ENCODE measurements at regions not wholly inside any gene's neighbourhood (a gene's known extent, or its start where the extent isn't known, plus 50 kb on each side); places are given as distances from the start of the nearest gene placed in this dataset.
"Not testable (repeated sequence)": the region's sequence is repeated elsewhere in the genome, so short reads cannot be mapped to it uniquely, and the experiment has no call there.

DNA sequence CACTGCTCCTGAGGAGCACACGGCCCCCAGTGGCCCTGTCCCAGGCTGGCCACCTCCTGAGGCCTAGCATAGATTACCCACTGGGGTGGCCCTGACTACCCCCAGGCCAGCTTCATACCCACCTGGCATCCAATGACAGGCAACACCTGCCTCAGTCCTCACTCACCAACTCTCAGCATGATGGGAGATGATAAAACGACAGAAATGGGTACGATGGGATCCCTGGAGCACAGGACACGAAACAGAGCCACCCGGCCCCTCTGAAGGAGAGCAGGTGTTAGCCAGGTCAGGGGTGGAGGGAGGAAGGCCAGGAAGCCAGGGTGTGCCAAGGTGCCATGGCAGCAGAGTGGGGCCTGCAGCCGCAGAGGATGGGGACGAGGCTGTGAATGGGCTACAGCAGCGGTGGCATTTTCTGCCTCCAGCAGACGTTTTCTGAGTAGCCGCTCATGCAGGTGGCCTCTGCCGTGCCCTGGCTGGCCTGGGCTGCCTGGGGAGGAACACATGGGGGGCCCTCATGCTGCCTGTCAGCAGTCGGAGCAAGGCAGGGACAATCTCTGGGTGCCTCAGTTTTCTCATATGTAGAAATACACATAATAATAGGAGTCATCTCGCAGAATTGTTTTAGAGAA is 50.2 kb upstream of the FGF3 start:
- DNase-seq, result no peak

DNA sequence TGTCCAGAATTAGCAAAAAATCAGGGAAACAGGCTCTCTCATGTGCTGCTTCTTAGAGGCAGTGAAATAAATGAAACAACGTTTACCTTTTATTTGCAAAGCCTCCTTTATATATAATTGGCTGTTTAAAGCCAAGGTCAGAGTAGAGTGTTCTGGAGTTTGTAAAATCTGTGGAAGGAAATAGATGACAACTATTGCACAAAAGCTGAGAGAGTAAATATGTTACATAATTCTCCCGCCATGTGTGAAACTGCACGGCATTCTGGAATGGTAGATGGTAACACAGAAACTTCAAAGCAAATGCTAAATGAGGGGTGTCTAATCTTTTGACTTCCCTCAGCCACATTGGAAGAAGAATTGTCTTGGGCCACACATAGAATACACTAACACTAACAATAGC is 51.5 kb upstream of the FGF3 start:
- DNase-seq, result no peak

DNA sequence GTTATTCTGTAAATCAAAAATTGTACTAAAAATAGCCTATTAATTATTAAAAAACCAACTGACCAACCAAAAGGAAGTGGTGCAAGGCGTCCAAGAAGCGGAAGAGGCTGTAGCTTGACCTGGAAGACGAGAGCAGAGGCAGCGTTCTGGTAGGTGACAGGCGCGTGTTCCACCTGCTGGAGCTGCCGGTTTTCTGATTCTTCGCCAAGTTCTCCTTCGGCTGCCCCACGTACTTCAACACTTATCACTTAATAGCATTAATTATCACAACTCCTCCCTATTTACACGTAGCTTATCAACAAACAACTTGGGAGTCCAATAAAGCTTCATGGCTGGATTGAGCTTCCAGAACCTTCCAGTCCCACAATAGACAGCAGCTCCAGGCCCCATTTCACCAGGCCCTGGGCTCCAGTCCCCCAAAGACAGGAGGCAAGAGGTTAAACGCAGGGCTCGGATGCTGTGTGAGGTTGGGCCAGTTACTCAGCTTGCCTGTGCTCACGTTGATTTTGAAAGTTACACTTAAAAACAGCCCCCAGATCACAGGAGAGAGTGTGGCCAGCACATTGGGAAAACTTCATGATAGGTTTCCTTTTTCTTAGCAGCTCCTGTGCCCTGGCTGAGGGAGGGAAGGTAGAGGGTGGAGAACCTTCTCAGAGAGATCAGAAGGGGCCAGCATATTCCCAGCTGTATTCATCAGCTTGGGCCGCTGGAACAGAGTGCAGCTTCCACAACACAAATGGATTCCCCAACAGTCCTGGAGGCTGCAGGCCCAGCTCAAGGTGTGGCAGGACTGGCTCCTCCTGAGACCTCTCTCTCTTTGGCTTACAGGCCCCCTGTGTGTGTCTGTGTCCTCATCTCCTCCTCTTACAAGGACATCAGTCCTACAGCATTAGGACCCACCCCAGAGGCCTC is 54.2 kb upstream of the FGF3 start:
- no peak for DNase-seq

DNA sequence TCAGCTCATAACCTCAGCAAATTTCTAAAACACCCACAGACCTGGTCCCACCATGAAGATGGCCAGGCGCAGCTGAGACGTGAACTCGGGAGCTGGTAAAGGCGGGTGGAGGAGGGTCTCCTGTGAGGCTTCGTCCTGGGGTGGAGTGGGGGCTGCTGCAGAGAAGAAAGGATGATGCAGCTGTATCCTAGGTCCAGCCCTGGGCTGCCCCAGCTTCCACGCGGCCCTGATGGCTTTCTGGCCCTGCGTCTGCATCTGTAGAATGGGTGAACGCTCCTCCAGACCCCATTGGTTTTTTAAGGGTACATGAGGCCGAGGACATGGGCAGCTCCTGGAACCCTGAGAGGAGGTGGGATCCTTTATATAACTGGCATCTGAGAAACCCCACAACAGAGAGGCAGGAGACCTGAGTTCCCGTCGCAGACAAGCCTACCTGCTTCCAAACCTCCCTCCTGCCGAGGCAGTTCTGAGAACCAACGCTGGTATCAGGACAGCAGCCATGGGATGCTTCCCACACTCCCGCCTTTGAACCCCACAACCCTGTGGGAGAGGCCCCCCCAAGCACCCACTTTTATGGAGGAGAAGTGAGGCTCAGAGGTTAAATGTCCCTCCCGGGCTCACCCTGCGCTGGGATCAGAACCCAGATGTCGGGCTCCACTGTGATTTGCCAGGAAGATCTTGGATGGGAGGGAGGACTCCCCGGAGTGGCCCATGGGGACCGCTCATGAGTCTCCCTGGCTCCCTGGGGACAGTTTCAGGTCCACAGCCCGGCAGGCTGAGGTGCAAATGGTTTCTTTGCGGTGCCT is 55.2 kb upstream of the FGF3 start:
- DNase-seq, result no peak

DNA sequence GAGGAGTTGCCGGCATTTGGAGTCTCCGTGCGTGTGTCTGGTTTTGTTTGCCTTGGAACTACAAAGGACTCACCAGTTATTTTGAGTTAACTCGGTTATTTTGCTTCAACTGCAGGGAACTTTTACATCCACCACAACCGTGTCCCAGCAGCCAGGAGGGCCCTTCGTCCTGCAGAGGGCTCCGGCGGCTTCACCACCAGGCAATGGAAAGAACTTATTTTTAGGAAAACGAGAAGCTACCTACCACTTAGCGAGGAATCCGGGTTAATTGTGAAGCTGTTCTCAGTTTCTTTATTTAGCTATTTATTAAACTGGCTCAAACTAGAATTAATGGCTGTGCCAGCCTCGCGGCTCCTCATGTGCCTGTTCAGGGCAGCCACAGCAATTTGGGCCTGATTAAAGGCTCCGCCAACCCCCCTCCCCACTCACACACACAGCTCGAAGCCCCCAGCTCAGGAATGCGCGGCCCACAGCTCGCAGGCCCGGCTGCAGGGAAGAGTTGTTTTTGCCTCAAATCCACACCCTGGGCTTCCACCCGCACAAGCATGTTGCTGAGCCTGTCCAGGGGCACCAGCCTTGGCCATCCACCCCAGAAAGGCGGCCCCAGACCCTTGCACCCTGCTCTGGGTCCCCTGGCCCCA is 55.9 kb upstream of the FGF3 start:
- no peak for DNase-seq

DNA sequence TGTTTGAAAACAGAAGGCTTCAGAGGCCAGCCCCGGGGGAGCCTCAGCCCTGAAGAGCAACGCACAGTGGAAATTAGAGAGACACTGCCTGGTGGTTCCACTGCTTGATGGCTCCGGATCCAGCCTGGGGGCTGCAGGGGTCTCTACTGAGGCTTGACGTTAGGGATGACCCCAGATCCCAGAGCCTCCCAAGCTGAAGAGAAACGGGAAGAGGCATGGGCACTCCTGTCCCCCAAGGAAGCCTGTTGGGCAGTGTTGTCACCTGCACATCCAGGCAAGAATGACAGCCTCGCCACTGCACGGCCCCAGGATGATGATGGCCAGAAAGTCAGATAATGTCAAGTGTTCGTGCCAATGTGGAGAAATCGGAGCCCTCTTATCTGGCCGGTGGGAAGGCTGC is 56.8 kb upstream of the FGF3 start:
- no peak for DNase-seq

DNA sequence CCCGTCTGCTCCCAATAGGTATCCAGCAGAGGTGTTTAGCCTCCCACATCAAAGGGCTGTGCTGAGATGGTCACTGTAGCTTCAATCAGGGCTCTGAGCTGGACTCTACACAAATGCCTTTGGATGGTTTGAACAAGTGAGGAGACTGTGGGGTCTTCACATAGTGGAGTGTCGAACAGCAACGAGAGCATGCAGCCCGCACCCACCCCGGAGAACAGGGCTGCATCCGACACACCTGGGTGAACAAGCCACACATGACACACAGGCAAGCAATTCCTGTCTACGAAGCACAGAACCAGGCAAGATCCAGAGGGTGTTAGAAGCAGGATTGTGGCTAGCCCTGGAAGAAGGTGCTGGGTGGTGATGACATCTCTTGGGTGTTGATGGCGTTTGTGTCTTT is 58.0 kb upstream of the FGF3 start:
- DNase-seq, result no peak

DNA sequence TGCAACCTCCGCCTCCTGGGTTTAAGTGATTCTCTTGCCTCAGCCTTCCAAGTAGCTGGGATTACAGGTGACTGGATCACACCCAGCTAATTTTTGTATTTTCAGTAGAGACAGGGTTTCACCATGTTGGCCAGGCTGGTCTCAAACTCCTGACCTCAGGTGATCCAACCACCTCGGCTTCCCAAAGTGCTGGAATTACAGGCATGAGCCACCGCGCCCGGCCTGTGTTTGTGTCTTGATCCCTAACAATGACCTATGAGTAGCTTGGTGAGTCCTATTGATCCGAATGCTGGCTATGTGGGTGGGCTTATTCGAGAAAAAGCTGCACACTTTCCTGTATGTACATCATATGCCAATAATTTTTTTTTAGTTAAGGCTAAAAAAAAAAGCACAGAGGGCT is 58.5 kb upstream of the FGF3 start:
- not testable (repeated sequence) for DNase-seq

DNA sequence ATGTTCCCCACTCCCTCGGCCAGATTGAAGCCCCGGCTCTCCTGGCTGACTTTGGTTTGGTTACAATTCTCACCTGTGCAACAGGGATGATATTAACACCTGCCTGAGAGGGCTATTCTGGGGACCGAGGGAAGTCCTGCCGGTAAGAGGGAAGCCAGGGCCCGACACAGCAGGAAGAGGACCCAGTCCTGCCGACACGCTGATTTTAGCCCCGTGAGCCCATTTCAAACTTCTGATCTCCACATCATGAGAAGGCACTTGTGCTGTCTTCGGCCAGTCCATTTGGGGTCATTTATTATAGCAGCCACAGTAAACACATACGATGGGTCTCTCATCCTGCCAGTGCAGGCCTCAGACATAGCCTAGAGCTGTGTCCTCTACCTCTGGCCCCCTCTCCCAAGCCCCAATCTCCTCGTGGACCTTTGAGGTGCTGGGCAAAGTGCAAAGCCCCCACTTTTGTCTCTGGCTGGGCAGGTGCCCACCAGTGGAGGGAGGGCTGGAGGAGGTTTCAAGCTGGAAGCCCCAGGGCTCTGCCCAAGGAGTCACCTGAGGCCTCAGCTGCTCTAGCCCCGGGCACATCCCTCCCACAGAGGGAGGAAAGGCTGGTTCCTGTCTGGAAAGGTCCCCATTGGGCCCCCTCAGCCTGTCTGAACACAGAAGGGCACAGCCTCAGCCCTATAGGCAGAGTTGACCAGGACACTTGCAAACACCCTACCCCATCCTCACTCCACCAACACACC is 59.1 kb upstream of the FGF3 start:
- DNase-seq, result no peak

DNA sequence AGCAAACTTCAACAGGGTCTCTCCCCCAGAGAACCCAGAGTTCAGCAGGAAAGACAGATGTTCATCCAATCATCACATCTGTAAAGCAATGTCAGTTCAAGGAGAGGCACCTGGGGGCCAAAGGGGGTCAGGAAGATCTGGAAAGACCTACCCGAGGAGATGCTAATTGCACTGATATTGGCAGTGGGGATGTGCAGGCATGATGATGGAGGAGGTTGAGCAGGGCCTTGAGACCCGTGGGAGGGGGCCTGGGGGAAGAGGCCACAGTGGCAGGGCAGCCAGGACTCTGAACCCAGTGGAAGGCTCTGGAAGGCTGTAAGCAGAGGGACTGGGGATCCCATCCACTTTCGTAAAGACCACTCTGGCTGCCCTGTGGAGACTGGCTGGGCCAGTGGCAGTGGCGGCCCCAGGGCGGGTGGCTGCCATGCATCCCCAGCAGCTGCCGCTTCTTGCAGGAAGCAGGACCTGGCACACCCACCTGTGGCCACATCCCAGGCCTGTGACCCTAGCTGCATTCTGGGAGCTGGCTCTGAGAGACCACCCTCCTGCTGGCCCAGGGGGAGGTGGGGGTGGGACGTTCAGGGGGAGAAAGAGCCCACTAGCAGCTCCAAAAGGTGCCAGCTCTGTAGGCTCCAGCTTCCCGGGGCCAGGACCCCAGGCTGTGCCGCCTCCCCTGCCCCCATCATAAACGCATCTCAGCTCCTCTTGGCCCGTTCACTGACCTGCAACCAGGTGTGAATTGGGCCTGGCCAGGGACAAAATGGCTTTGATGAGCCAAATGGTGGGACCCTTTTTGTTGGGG is 59.9 kb upstream of the FGF3 start:
- DNase-seq, result no peak

DNA sequence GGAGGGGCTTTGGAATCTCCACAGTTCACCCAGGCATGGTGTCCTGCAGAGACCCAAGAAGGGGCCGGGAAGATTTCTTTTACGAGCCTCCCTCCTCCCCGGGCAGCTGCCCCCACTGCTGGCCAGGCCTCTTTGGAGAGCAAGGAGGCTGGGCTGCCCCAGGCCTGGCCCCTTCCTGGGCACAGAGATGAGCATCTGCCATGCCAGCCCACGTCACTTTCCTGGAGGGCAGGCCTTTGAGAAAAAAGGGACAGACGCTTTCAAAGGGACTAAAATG is 60.5 kb upstream of the FGF3 start:
- no peak for DNase-seq

DNA sequence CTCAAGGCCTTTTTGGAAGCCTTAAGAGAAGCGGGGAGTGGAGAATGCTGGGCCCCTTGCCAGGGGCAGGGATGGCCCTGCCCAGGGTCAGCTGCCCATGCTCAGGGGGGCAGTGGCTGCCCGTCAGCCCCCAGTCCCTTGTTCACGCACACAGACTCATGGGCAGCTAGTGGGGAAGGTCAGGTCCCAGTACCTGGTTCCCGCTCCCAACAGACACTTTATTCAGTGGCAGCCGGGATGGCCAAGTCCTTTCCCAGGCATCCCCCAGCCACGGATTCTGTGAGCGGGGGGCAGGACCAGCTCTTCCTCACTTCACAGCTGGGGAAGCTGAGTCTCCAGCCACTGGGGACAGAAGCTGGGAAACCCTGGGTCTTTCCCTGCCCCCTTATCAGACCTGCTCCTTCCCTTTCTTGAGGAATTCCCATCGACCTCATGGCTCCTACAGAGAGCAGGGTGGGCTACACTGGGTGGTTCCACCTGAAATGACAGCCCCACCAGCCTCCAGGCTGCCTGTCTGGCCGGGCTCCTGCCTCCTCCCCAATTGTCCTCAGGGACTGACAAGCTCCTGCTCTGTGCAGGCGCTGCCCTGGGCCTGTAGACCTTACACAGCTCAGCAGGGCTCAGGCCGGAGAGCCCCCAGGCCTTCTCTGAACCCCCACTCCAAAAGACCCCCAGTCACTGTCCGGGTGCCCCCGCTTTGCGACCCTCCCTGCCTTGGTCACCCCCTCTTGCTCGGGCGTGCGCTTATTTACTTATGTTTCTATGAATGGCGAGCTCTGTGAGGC is 61.0 kb upstream of the FGF3 start:
- DNase-seq, result no peak

DNA sequence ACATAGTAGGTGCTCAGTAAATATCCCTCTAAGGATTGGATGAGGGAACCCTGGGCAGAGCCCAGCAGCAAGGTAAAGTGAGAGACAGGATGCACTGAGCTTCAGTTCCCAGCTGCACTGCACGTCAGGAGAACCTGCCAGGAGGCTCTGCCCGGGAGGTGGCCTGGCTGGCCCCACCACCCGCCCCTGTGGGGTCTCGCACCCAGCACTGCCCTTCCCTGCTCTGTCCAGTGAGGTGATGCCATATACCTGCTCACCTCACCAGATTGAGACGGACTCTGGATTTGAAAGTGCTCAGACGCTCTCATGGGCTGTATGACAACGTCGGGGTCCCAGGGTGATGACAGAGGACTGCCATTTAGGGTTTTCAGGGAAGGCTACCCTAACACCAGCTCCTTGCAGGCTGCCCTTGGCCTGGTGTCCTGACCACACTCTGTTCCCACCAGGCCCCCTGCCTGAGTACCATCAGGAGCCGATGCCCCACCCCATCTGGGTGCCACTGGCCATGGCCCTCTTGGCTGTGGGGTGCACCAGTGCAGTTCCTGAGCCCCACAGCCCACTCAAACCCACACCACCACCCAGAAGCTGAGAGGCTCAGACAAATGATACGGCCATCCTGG is 61.7 kb upstream of the FGF3 start:
- no peak for DNase-seq

DNA sequence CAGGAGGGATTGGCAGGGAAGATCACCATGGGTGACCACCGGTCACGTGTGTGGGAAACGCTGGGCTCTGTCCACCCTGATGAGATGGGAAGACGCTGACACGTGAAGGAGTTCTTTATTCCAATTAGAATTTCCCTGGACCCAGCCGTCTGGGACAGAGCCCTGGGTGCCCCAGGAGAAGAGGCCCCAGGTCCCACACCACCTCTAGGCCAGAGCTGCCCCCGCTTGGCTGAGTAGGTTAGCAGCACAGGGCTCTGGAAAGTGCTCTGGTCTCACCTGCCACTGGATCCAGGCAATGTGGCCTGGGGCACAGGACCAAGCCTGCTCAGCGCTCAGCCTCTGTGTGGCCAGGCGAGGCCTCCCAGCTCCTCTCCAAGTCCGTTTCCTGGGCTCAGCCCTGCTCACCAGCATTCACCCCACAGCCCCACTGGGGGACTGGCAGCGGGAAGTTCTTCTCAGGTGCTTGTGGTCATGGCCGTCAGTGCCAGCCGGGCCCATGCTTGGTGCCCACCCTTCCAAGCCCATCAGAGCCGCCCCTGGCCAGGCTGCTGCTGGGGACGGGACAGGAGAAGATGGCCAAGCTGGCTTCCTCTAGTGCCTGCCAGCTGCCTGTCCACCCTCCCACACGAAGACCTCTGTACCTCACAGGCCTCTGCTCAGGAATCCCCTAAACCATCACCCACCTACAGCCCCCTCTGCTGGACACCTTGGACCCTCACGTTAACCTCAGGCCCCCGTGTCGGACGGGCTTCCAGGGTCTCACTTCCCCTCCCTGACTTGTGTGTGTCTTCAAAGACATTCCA is 62.5 kb upstream of the FGF3 start:
- no peak for DNase-seq

DNA sequence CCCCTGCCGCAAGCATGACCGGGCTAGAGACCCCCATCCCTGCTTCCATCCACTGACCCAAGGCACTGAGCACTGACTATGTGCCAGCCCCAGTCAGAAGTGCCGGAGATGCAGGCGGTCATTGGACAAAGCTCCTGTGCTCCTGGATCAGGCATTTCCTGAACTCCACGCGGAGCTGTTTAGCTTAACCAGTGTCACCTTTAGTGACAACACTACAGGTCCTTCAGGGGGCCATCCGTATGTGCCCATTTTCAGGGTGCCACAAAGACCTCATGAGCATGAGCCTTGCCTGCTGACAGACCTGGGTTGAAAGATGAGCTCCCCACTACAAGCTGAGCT is 63.0 kb upstream of the FGF3 start:
- DNase-seq, result no peak

DNA sequence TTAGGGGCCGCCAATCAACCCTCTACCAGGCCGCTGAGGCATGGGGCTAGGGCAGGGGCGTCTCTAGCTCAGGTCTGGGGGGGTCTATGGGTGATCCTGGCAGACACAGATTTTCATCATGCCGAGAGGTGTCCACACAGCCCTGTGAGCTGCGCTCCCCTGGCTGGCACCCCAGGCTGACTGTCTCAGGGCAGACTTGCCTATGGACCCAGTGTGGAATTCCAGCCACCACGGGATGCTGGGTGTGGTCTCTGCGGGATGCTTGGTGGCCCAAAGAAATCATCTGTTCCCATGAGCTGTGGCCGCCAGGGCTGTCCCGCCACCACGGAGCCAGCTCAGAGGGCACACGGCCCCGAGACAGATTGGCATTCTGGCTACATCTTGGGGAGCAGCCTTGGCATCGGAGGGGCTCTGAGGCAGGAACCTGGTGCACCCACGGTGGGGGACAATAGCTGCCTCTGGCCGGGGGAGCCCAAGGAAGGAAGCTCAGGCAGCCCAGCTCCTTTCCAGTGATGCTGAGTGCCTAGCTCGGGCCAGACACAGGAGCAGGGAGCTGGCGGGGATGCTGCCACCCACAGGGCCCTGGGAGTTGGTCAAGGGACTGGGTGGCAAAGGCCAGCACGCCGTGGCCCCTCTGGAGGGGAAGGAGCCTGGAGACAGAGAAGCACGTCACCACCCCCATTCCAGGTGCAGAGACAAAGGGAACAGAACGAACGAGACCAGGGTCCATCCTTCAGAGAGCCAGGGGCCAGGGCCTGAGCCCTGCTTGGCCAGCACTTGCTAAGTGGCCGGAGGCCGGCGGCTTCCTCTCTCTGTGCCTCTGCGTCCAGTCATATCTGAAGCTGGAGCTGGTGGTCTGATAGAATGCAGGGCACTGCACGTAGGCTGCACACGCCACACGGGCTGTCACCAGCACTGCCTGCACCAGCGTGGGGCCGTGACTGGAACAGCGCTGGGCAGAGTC is 64.4 kb upstream of the FGF3 start:
- DNase-seq, result no peak

DNA sequence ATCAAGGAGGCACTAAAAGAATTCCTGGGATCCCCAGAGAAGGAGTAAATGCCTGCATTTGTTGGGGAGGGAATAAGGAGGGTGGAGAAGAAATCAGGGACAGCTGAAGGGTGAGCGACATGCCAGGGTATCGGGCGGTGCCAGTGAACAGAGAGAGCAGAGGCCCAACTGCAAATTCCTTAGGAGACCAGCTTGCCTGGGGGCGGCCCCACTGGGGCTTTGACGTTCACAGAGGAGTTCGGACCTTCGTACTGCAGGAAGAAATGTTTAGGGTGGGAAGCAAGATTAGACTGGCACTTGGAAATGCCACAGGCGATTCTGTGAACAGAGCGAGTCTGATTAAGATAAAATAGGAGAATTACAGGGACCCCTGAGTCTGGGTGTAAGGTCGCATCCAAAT is 65.1 kb upstream of the FGF3 start:
- DNase-seq, result no peak

DNA sequence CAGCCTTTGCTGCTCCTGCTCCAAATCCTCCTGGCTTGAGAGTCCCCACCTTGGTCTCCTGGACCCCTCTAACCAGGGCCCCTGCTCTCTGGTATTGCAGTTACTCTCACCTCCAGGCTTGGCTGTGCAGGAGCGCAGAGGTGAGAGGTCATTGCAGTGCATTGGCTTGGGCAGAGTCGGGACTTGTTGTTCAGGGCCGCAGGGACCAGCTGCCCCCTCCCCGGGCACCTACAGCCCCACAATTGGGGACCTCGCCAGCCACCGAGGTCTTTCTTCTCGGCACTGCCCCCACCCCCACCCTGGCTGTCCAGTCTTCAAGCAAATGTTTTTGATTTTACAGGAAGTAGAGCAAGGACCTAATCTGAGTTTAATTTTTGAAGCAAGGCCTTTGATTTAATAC is 65.5 kb upstream of the FGF3 start:
- no peak for DNase-seq

DNA sequence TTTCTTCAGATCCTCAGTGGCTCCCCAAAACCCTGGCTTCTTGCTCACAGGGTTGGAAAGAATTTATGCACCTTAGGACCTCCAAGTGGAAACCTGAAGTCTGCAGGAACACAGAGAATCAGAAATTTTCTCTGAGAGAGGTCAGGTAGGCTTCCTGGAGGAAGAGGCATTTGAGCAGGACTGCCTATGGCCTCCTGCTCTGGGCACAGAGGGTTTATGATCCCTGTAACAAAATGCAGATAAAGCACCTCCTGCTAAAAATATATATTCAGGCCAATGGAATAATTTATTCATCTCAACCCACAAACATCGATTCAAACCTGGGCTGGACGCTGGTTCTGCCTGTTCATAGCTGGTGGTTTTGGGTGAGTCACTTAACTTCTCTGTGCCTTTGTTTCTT is 68.1 kb upstream of the FGF3 start:
- DNase-seq, result no peak
